H9 (cell line): ENCODE measurements at regions not wholly inside any gene's neighbourhood (a gene's known extent, or its start where the extent isn't known, plus 50 kb on each side); places are given as distances from the start of the nearest gene placed in this dataset.
"Not testable (repeated sequence)": the region's sequence is repeated elsewhere in the genome, so short reads cannot be mapped to it uniquely, and the experiment has no call there.

ENCODE experiments used
- DNase-seq: peaks from one replicate; pipeline ENCODE4 v3.0.0-alpha.2; 2017
- H2AFZ ChIP-seq: one replicate; pipeline ENCODE4 v1.6.1; 2013; ENCODE audit warnings: mild to moderate bottlenecking, low read length, control low read depth, moderate library complexity
- H2AK5ac ChIP-seq: 2 replicates; pipeline ENCODE4 v1.6.1; 2013; ENCODE audit warnings: low read length, control low read depth, mixed read lengths; ENCODE audit not compliant: insufficient read length
- H2BK120ac ChIP-seq: one replicate; pipeline ENCODE4 v1.6.1; 2013; ENCODE audit warnings: low read depth, mild to moderate bottlenecking, low read length, control low read depth, inconsistent platforms; ENCODE audit not compliant: poor library complexity, severe bottlenecking
- H2BK12ac ChIP-seq: 2 replicates; pipeline ENCODE4 v1.6.1; 2013; ENCODE audit warnings: low read length, control low read depth, mixed read lengths, low read depth; ENCODE audit not compliant: insufficient read length
- H2BK15ac ChIP-seq: 2 replicates; pipeline ENCODE4 v1.6.1; 2013; ENCODE audit warnings: low read depth, low read length, control low read depth
- H2BK20ac ChIP-seq: one replicate; pipeline ENCODE4 v1.6.1; 2013; ENCODE audit warnings: low read depth, mild to moderate bottlenecking, low read length, control low read depth, inconsistent platforms; ENCODE audit not compliant: poor library complexity, severe bottlenecking
- H2BK5ac ChIP-seq: 2 replicates; pipeline ENCODE4 v1.6.1; 2013; ENCODE audit warnings: low read length, control low read depth, mixed read lengths; ENCODE audit not compliant: insufficient read length
- H3K14ac ChIP-seq: 2 replicates; pipeline ENCODE4 v1.6.1; 2013; ENCODE audit warnings: low read length, control low read depth; ENCODE audit not compliant: insufficient read depth
- H3K18ac ChIP-seq: 2 replicates; pipeline ENCODE4 v1.6.1; 2013; ENCODE audit warnings: low read depth, mild to moderate bottlenecking, mixed read lengths, low read length, control low read depth; ENCODE audit not compliant: insufficient read length
- H3K23ac ChIP-seq: 2 replicates; pipeline ENCODE4 v1.6.1; 2013; ENCODE audit warnings: low read length, control low read depth, mixed read lengths, low read depth; ENCODE audit not compliant: insufficient read length
- H3K23me2 ChIP-seq: 2 replicates; pipeline ENCODE4 v1.6.1; 2013; ENCODE audit warnings: low read depth, mild to moderate bottlenecking, mixed read lengths, low read length, control low read depth; ENCODE audit not compliant: insufficient read length, poor library complexity, severe bottlenecking
- H3K27ac ChIP-seq: 2 replicates; pipeline ENCODE4 v1.5.1; 2013; ENCODE audit warnings: low read length, control low read depth, mixed read lengths, low read depth; ENCODE audit not compliant: insufficient read length
- H3K27me3 ChIP-seq: 2 replicates; pipeline ENCODE4 v1.6.1; 2013; ENCODE audit warnings: low read length, control low read depth, inconsistent platforms; ENCODE audit not compliant: insufficient read depth
- H3K4ac ChIP-seq: 2 replicates; pipeline ENCODE4 v1.6.1; 2013; ENCODE audit warnings: low read depth, mild to moderate bottlenecking, control low read depth, inconsistent platforms, low read length, moderate library complexity
- H3K4me1 ChIP-seq: 2 replicates; pipeline ENCODE4 v1.6.1; 2013; ENCODE audit warnings: low read length, control low read depth, inconsistent platforms; ENCODE audit not compliant: insufficient read depth
- H3K4me2 ChIP-seq: 2 replicates; pipeline ENCODE4 v1.6.1; 2013; ENCODE audit warnings: low read length, control low read depth, mixed read lengths; ENCODE audit not compliant: insufficient read length, insufficient read depth
- H3K56ac ChIP-seq: 2 replicates; pipeline ENCODE4 v1.6.1; 2013; ENCODE audit warnings: low read depth, mild to moderate bottlenecking, mixed read lengths, low read length, control low read depth; ENCODE audit not compliant: insufficient read length
- H3K79me1 ChIP-seq: 2 replicates; pipeline ENCODE4 v1.6.1; 2013; ENCODE audit warnings: low read depth, mild to moderate bottlenecking, moderate library complexity, low read length, control low read depth, inconsistent platforms; ENCODE audit not compliant: insufficient read depth, poor library complexity, severe bottlenecking
- H3K79me2 ChIP-seq: 2 replicates; pipeline ENCODE4 v1.6.1; 2013; ENCODE audit warnings: low read length, control low read depth, inconsistent platforms; ENCODE audit not compliant: insufficient read depth
- H3K9ac ChIP-seq: 2 replicates; pipeline ENCODE4 v1.6.1; 2013; ENCODE audit warnings: low read length, control low read depth, mixed read lengths; ENCODE audit not compliant: insufficient read length; ENCODE audit errors: extremely low read depth
- H3K9me3 ChIP-seq: one replicate; pipeline ENCODE4 v1.6.1; 2013; ENCODE audit warnings: low read depth, low read length, inconsistent platforms; ENCODE audit not compliant: control insufficient read depth
- H3T11ph ChIP-seq: one replicate; pipeline ENCODE4 v1.6.1; 2013; ENCODE audit warnings: mild to moderate bottlenecking, low read length, control low read depth, inconsistent platforms
- H4K20me1 ChIP-seq: one replicate; pipeline ENCODE4 v1.6.1; 2013; ENCODE audit not compliant: control insufficient read depth, insufficient read length, insufficient read depth
- H4K5ac ChIP-seq: 2 replicates; pipeline ENCODE4 v1.6.1; 2013; ENCODE audit warnings: low read depth, mild to moderate bottlenecking, mixed read lengths, low read length, control low read depth; ENCODE audit not compliant: insufficient read length
- H4K8ac ChIP-seq: replicated peaks from 2 replicates; pipeline ENCODE4 v1.6.1; 2013; ENCODE audit warnings: low read length, control low read depth, mixed read lengths, low read depth; ENCODE audit not compliant: insufficient read length
- H4K91ac ChIP-seq: 2 replicates; pipeline ENCODE4 v1.6.1; 2013; ENCODE audit warnings: low read depth, mild to moderate bottlenecking, moderate library complexity, mixed read lengths, low read length, control low read depth; ENCODE audit not compliant: insufficient read length
- H3K27ac Mint-ChIP-seq, 3 experiments: 2 replicates in 2 of 3; 3 replicates in 1 of 3; pipeline ENCODE4 v1.8.0; 2020 to 2021; ENCODE audit warnings: mixed read lengths in 3 of 3, mild to moderate bottlenecking in 1 of 3, moderate library complexity in 1 of 3
- H3K27me3 Mint-ChIP-seq: 2 replicates; pipeline ENCODE4 v1.8.0; 2021; ENCODE audit warnings: low read depth, mild to moderate bottlenecking, moderate library complexity, mixed read lengths
- H3K36me3 Mint-ChIP-seq, 3 experiments: 2 replicates in 2 of 3; 3 replicates in 1 of 3; pipeline ENCODE4 v1.8.0; 2020 to 2021; ENCODE audit warnings: low read depth in 3 of 3, mixed read lengths in 3 of 3; ENCODE audit not compliant: insufficient read depth in 1 of 3
- H3K4me1 Mint-ChIP-seq, 2 experiments: 2 replicates each; pipeline ENCODE4 v1.8.0; 2020; ENCODE audit warnings: mixed read lengths in 2 of 2
- H3K4me3 Mint-ChIP-seq, 2 experiments: 2 replicates in 1 of 2; 3 replicates in 1 of 2; pipeline ENCODE4 v1.8.0; 2020 to 2021; ENCODE audit warnings: mild to moderate bottlenecking in 2 of 2, mixed read lengths in 2 of 2, moderate library complexity in 1 of 2
- H3K9me3 Mint-ChIP-seq, 2 experiments: 2 replicates in 1 of 2; 3 replicates in 1 of 2; pipeline ENCODE4 v1.8.0; 2020; ENCODE audit warnings: mild to moderate bottlenecking in 2 of 2, mixed read lengths in 2 of 2, moderate library complexity in 1 of 2
- CTCF ChIP-seq: fragments of 200-600 bp; sonication (generic); conservative IDR thresholded peaks from 3 replicates; pipeline ENCODE4 v1.8.0; 2021; ENCODE audit warnings: antibody characterized with exemption, mild to moderate bottlenecking
- WGBS: extraction: QIAGEN DNeasy Blood & Tissue Kit; methylation state at CpG from one replicate; pipeline ENCODE4 v1.1.7; 2013; ENCODE audit warnings: missing lambda C conversion rate, low lambda C conversion rate, mixed read lengths; ENCODE audit not compliant: insufficient read length; ENCODE audit errors: extremely low coverage; 5-methylcytosine and 5-hydroxymethylcytosine counted together

- Histone ChIP-seq H4K5ac (no peak overlapping the region), H3K9ac (no peak overlapping the region), H3K14ac (no peak overlapping the region), H3K4me2 (no peak overlapping the region), H3K23ac (no peak overlapping the region), H2AFZ (no peak overlapping the region), H3T11ph (no peak overlapping the region), H4K8ac (no peak overlapping the region), H4K20me1 (no peaks in the 10 kb centered on the region), H3K56ac (no peak overlapping the region), H2BK120ac (no peak overlapping the region), H3K79me2 (no peaks in the 10 kb centered on the region), H2BK15ac (no peak overlapping the region), H3K23me2 (no peaks in the 10 kb centered on the region), H2BK20ac (no peak overlapping the region), H3K79me1 (no peaks in the 10 kb centered on the region), H2BK12ac (no peak overlapping the region), H2AK5ac (no peak overlapping the region), H3K4ac (no peak overlapping the region), H3K27ac (no peak overlapping the region), H2BK5ac (no peak overlapping the region), H3K18ac (no peak overlapping the region), H3K9me3 (no peaks in the 10 kb centered on the region), H4K91ac (no peak overlapping the region), H3K4me1 (no peaks in the 10 kb centered on the region), H3K27me3 (no peaks in the 10 kb centered on the region)
- Mint-ChIP-seq H3K4me1 (no peaks in the 10 kb centered on the region), H3K27me3 (no peaks in the 10 kb centered on the region), H3K9me3 (peaks cover 3 to 6% of the 10 kb centered on the region in 2 experiments; a peak in 3 of 5 replicates), H3K4me3 (no peak overlapping the region), H3K27ac (no peak overlapping the region), H3K36me3 (peaks cover 0 to 2% (median 2%) of the 10 kb centered on the region in 3 experiments; a peak in 3 of 7 replicates)
- WGBS: no CpG with 5 or more reads among the region's 2 CpGs
- no peak for TF ChIP-seq CTCF
- no peak for DNase-seq
These were observed 115.8 kb upstream of the FAT4 start for GRCh38 chr4:125198916-125199315.

- H2BK120ac ChIP-seq, H3K23ac ChIP-seq, H3K18ac ChIP-seq, H3K4me1 Mint-ChIP-seq, DNase-seq, H3K4me1 ChIP-seq, H3K27ac Mint-ChIP-seq, H3K79me1 ChIP-seq, H2BK20ac ChIP-seq, H3K79me2 ChIP-seq, H3K4ac ChIP-seq, H3K14ac ChIP-seq, H2BK5ac ChIP-seq, H2BK12ac ChIP-seq, H3K27me3 ChIP-seq, H2AFZ ChIP-seq, H3T11ph ChIP-seq, H3K9ac ChIP-seq, H3K9me3 ChIP-seq, H3K56ac ChIP-seq, H3K23me2 ChIP-seq, H4K5ac ChIP-seq, H4K8ac ChIP-seq, H3K27me3 Mint-ChIP-seq, H3K27ac ChIP-seq, H4K91ac ChIP-seq, H2AK5ac ChIP-seq, H3K9me3 Mint-ChIP-seq, H3K36me3 Mint-ChIP-seq, H3K4me2 ChIP-seq, H4K20me1 ChIP-seq, H3K4me3 Mint-ChIP-seq, H2BK15ac ChIP-seq: not testable (repeated sequence)
- no CpG with 5 or more reads among the region's 30 CpGs for WGBS
These were observed 122.8 kb upstream of the FAT4 start for GRCh38 chr4:125191874-125192459.
